DOHH2 (cell line): ENCODE measurements at regions not wholly inside any gene's neighbourhood (a gene's known extent, or its start where the extent isn't known, plus 50 kb on each side); places are given as distances from the start of the nearest gene placed in this dataset.

Source experiments
- H3F3A ChIP-seq: fragments of 200-600 bp; sonication (generic), shearing (Covaris generic); 2 replicates; pipeline ENCODE4 v1.6.0; 2016; ENCODE audit warnings: antibody characterized with exemption, mild to moderate bottlenecking; ENCODE audit not compliant: control insufficient read depth, insufficient read depth
- H3K27ac ChIP-seq: fragments of 200-600 bp; sonication (generic); 2 replicates; pipeline ENCODE4 v1.5.1; 2014; ENCODE audit warnings: low read depth, mild to moderate bottlenecking, low read length, moderate library complexity
- H3K27me3 ChIP-seq: fragments of 200-600 bp; sonication (generic); 2 replicates; pipeline ENCODE4 v1.6.1; 2014; ENCODE audit warnings: mild to moderate bottlenecking, low read length, mixed read lengths; ENCODE audit not compliant: control insufficient read depth
- H3K36me3 ChIP-seq: fragments of 200-600 bp; sonication (generic); 2 replicates; pipeline ENCODE4 v1.6.1; 2014; ENCODE audit warnings: mild to moderate bottlenecking, low read length, moderate library complexity, mixed read lengths; ENCODE audit not compliant: control insufficient read depth
- H3K4me1 ChIP-seq: fragments of 200-600 bp; sonication (generic); 2 replicates; pipeline ENCODE4 v1.6.1; 2014; ENCODE audit warnings: mild to moderate bottlenecking, low read length, mixed read lengths; ENCODE audit not compliant: control insufficient read depth
- H3K4me2 ChIP-seq: fragments of 200-600 bp; sonication (generic); 2 replicates; pipeline ENCODE4 v1.6.0; 2014; ENCODE audit warnings: mild to moderate bottlenecking, low read length, moderate library complexity
- H3K4me3 ChIP-seq: fragments of 200-600 bp; sonication (generic); 2 replicates; pipeline ENCODE4 v1.5.1; 2014; ENCODE audit warnings: mild to moderate bottlenecking, low read length, mixed read lengths
- H3K79me2 ChIP-seq: fragments of 200-600 bp; sonication (generic); 2 replicates; pipeline ENCODE4 v1.6.1; 2014; ENCODE audit warnings: mild to moderate bottlenecking, low read length, mixed read lengths; ENCODE audit not compliant: control insufficient read depth
- H3K9me2 ChIP-seq: fragments of 200-600 bp; sonication (generic); replicated peaks from 2 replicates; pipeline ENCODE4 v1.6.1; 2014; ENCODE audit warnings: mild to moderate bottlenecking, low read length, mixed read lengths; ENCODE audit not compliant: control insufficient read depth
- H3K9me3 ChIP-seq: fragments of 200-600 bp; sonication (generic); 2 replicates; pipeline ENCODE4 v1.6.1; 2014; ENCODE audit warnings: antibody characterized with exemption, low read length, mixed read lengths; ENCODE audit not compliant: control insufficient read depth, insufficient read depth
- H4K20me1 ChIP-seq: fragments of 200-600 bp; sonication (generic); 2 replicates; pipeline ENCODE4 v1.6.0; 2014; ENCODE audit warnings: low read depth, mild to moderate bottlenecking, antibody characterized with exemption, low read length, moderate library complexity; ENCODE audit not compliant: control insufficient read depth, insufficient read depth
- CTCF ChIP-seq: fragments of 200-600 bp; sonication (generic); IDR thresholded peaks from one replicate; pipeline ENCODE4 v1.5.1; 2014; ENCODE audit warnings: antibody characterized with exemption, mild to moderate bottlenecking, low read depth, low read length; ENCODE audit not compliant: poor library complexity, severe bottlenecking
- EZH2phosphoT487 ChIP-seq: fragments of 200-600 bp; sonication (generic); IDR thresholded peaks from 2 replicates; pipeline ENCODE4 v1.6.1; 2017; ENCODE audit warnings: borderline replicate concordance, mild to moderate bottlenecking, antibody characterized with exemption, low read length, moderate library complexity, mixed read lengths

DNA sequence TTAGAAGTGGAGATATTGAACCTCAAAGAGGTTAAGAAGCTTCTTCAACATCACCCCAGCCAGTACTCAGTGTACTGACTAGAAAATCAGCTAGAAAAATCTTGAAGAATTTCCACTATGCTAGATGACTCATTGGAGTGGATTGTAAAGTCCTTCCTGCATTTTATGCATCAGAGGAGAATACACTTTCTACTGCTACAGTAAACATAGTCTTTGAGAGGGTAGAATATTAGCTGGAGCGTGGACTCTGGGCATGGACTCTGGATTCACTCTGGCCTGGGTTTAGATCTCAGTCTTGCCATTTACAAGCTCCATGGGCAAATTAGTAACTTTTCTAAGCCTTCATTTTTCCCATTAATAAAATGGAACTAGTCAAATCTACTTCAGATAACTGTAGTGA, 215.9 kb downstream of the IRS1 start:
- Histone ChIP-seq H3K4me3 (no peak overlapping the region), H3K4me2 (no peak overlapping the region), H3K27ac (no peak overlapping the region), H3K36me3 (no peaks in the 10 kb centered on the region), H3F3A (no peaks in the 10 kb centered on the region), H3K27me3 (no peaks in the 10 kb centered on the region), H3K9me3 (no peaks in the 10 kb centered on the region), H4K20me1 (no peaks in the 10 kb centered on the region), H3K79me2 (no peaks in the 10 kb centered on the region), H3K9me2 (no peaks in the 10 kb centered on the region), H3K4me1 (peaks cover 3% of the 10 kb centered on the region; the same call in 1 of the 2 replicates)
- TF ChIP-seq CTCF (no peak), EZH2phosphoT487 (no peak)

GRCh38 chr2:226581661-226582060, 218.0 kb downstream of the IRS1 start:
- Histone ChIP-seq H3K27ac (no peak overlapping the region), H3F3A (no peaks in the 10 kb centered on the region), H3K4me2 (no peak overlapping the region), H3K4me1 (peaks cover 3% of the 10 kb centered on the region; the same call in 1 of the 2 replicates), H3K4me3 (no peak overlapping the region), H3K79me2 (no peaks in the 10 kb centered on the region), H3K9me2 (no peaks in the 10 kb centered on the region), H4K20me1 (no peaks in the 10 kb centered on the region), H3K9me3 (no peaks in the 10 kb centered on the region), H3K36me3 (no peaks in the 10 kb centered on the region), H3K27me3 (no peaks in the 10 kb centered on the region)
- no peak for TF ChIP-seq CTCF

DNA sequence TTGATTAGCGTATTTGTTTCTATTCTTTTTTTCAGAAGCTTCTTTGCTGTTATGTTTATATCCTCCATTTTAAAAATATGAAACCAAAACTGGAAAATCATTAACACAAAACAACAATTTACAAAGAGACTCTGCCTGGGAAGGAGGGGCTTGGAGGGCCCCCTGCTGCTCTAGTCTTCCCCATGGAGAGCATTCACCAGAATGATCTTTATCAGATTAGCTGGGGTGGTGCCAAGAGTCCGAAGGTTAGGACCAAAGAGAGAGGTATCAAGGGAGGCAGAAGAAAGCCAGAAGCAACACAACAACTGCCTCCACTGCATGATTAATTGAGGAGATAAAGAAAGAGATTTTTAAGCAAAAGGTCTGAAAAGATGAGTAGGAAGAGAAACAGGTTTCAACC, 218.6 kb downstream of the IRS1 start:
- Histone ChIP-seq H3K27me3 (no peaks in the 10 kb centered on the region), H3K9me3 (no peaks in the 10 kb centered on the region), H3K4me1 (peaks cover 3% of the 10 kb centered on the region; the same call in 1 of the 2 replicates), H3K79me2 (no peaks in the 10 kb centered on the region), H3K4me2 (no peak overlapping the region), H3K27ac (no peak overlapping the region), H3F3A (no peaks in the 10 kb centered on the region), H3K9me2 (no peaks in the 10 kb centered on the region), H3K36me3 (no peaks in the 10 kb centered on the region), H3K4me3 (no peak overlapping the region), H4K20me1 (no peaks in the 10 kb centered on the region)
- TF ChIP-seq EZH2phosphoT487 (no peak), CTCF (no peak)

- Histone ChIP-seq H3K4me1 (peaks cover 3% of the 10 kb centered on the region; the same call in 1 of the 2 replicates), H3K27me3 (no peaks in the 10 kb centered on the region), H3K9me3 (no peaks in the 10 kb centered on the region), H3K4me3 (no peak overlapping the region), H3K4me2 (no peak overlapping the region), H3K36me3 (no peaks in the 10 kb centered on the region), H3K79me2 (no peaks in the 10 kb centered on the region), H4K20me1 (no peaks in the 10 kb centered on the region), H3F3A (no peaks in the 10 kb centered on the region), H3K9me2 (no peaks in the 10 kb centered on the region), H3K27ac (no peak overlapping the region)
- TF ChIP-seq CTCF (no peak), EZH2phosphoT487 (no peak)
These were observed 219.2 kb downstream of the IRS1 start for GRCh38 chr2:226580403-226580802.
